Endothelial cell of umbilical vein (primary cell): ENCODE measurements at regions not wholly inside any gene's neighbourhood (a gene's known extent, or its start where the extent isn't known, plus 50 kb on each side); places are given as distances from the start of the nearest gene placed in this dataset.

Experiments
- CTCF ChIP-seq, 2 donors: IDR thresholded peaks; 1 replicate in 1 of 2; 2 replicates in 1 of 2; pipeline ENCODE4 v1.5.1; 2011; ENCODE audit warnings: low read length in 2 of 2, mild to moderate bottlenecking in 2 of 2, moderate library complexity in 2 of 2, control low read depth in 1 of 2, inconsistent platforms in 1 of 2, low read depth in 1 of 2; ENCODE audit not compliant: insufficient read depth in 1 of 2; ENCODE audit errors: extremely low read depth in 1 of 2
- POLR2A ChIP-seq: IDR thresholded peaks from 2 replicates; pipeline ENCODE4 v1.6.1; 2012; ENCODE audit warnings: low read depth, mild to moderate bottlenecking, control low read depth, low read length

GRCh38 chr14:100470523-100470897 is 116.7 kb downstream of the BEGAIN start:
- TF ChIP-seq CTCF (IDR thresholded peaks at IDR 0.05; ENCODE audit: extremely low read depth in 1 of 2, insufficient read depth in 1 of 2, low read depth in 1 of 2, low read length in 2 of 2) (no peak), POLR2A (no peak)
